Caco-2 (cell line): ENCODE measurements at regions not wholly inside any gene's neighbourhood (a gene's known extent, or its start where the extent isn't known, plus 50 kb on each side); places are given as distances from the start of the nearest gene placed in this dataset.

Source experiments
- BruUV-seq: library from RNA; stranded (reverse); fragments of 400-500 nt; replicated peaks from 2 replicates; lab custom pipeline; 2021; lab: Mats Ljungman, UMichigan
- CTCF ChIA-PET: fragments of 300-600 bp; sonication (Branson Sonifier 250); formaldehyde crosslinking; loops from one replicate; lab custom pipeline; 2022; ENCODE audit warnings: antibody characterized with exemption; lab: Charles Lee
- POLR2A ChIA-PET: fragments of 300-600 bp; sonication (Branson Sonifier 250); formaldehyde crosslinking; loops from one replicate; lab custom pipeline; 2022; ENCODE audit warnings: antibody characterized with exemption; lab: Charles Lee
- DNase-seq, 2 experiments: peaks; one replicate each; pipeline versions ENCODE4 v3.0.0 to v3.0.0-alpha.2; 2020 to 2022
- H3K27me3 ChIP-seq: replicated peaks from 2 replicates; pipeline ENCODE4 v1.6.0; 2011; ENCODE audit warnings: low read length; ENCODE audit not compliant: control insufficient read depth, insufficient read depth
- H3K36me3 ChIP-seq: 2 replicates; pipeline ENCODE4 v1.5.1; 2011; ENCODE audit warnings: low read length; ENCODE audit not compliant: control insufficient read depth, insufficient read depth
- H3K4me1 ChIP-seq: fragments of 250-450 bp; sonication (Bioruptor Pico); 2 replicates; pipeline ENCODE4 v1.5.1; 2020; ENCODE audit warnings: mild to moderate bottlenecking
- H3K4me3 ChIP-seq: 2 replicates; pipeline ENCODE4 v1.5.1; 2011; ENCODE audit warnings: low read depth, mild to moderate bottlenecking, control low read depth, low read length
- H3K9me3 ChIP-seq: fragments of 250-450 bp; sonication (Bioruptor Pico); 2 replicates; pipeline ENCODE4 v1.5.1; 2020; ENCODE audit warnings: mild to moderate bottlenecking, moderate library complexity
- H3K27ac Mint-ChIP-seq: one replicate; pipeline ENCODE4 v1.8.0; 2022; ENCODE audit warnings: mixed read lengths; ENCODE audit not compliant: unreplicated experiment
- H3K27me3 Mint-ChIP-seq: one replicate; pipeline ENCODE4 v1.8.0; 2022; ENCODE audit warnings: mixed read lengths; ENCODE audit not compliant: insufficient read depth, unreplicated experiment
- H3K36me3 Mint-ChIP-seq: one replicate; pipeline ENCODE4 v1.8.0; 2022; ENCODE audit warnings: mild to moderate bottlenecking, mixed read lengths; ENCODE audit not compliant: insufficient read depth, unreplicated experiment
- H3K4me1 Mint-ChIP-seq: one replicate; pipeline ENCODE4 v1.8.0; 2022; ENCODE audit warnings: low read depth, mixed read lengths; ENCODE audit not compliant: unreplicated experiment
- H3K4me3 Mint-ChIP-seq: one replicate; pipeline ENCODE4 v1.8.0; 2022; ENCODE audit warnings: mild to moderate bottlenecking, moderate library complexity, mixed read lengths; ENCODE audit not compliant: unreplicated experiment
- H3K9me3 Mint-ChIP-seq: one replicate; pipeline ENCODE4 v1.8.0; 2022; ENCODE audit warnings: mixed read lengths; ENCODE audit not compliant: unreplicated experiment
- CTCF ChIP-seq, 2 experiments: fragments of 200-600 bp in 1 of 2; IDR thresholded peaks; 1 replicate in 1 of 2; 2 replicates in 1 of 2; pipeline versions ENCODE4 v1.5.1 to v1.8.0; 2011 to 2022; ENCODE audit warnings: antibody characterized with exemption in 1 of 2, control low read depth in 1 of 2, inconsistent platforms in 1 of 2, low read depth in 1 of 2, low read length in 1 of 2, mild to moderate bottlenecking in 1 of 2, moderate library complexity in 1 of 2; ENCODE audit not compliant: insufficient read depth in 1 of 2, severe bottlenecking in 1 of 2, unreplicated experiment in 1 of 2
- intact Hi-C: fragments of 100-400 bp; cut with micrococcal nuclease; formaldehyde crosslinking; loops from one replicate; pipeline ENCODE4 v1.10.0; 2022; ENCODE audit not compliant: unreplicated experiment

DNA sequence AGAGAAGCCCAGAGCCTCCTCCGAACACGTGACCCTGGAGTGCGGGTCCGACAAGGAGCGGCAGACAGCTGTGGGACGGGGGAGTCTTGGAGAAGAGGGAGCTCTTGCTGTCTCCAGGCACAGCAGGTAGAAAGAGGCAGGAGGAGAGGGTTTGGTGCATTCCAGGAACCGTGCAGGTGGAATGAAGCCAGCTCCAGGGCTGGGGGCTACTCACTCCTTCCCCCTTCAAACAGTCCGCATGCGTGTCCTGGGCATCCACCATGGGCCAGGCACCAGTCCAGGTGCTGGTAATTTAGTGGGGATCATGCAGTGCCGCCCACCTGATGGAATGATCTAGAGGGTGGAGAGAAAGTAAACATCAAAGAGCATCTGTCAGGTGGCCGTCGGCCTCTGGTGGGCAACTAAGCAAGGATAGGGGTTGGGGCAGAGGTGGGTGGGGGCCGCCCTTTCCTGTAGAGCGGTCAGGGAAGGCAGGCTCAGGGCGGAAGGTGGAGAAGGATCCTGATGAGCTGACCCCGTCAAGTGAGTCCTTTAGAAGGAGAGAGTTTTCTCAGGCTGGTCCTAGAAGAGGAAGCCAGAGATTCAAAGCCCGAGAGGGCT is 850.0 kb downstream of the TBC1D22A start:
- no peaks in the 10 kb centered on the region for H3K36me3 ChIP-seq
- H3K9me3 Mint-ChIP-seq = no peaks in the 10 kb centered on the region
- H3K4me3 Mint-ChIP-seq = no peak overlapping the region
- H3K9me3 ChIP-seq = no peaks in the 10 kb centered on the region
- no TSS peak for BruUV-seq
- POLR2A ChIA-PET = no interaction called here
- no peak for DNase-seq
- TF ChIP-seq CTCF (IDR thresholded peaks at IDR 0.05; ENCODE audit: insufficient read depth in 1 of 2, low read depth in 1 of 2, low read length in 1 of 2, severe bottlenecking in 1 of 2, unreplicated experiment in 1 of 2) = no peak
- CTCF ChIA-PET = no interaction called here
- no peaks in the 10 kb centered on the region for H3K4me1 Mint-ChIP-seq
- peaks cover 10% of the 10 kb centered on the region for H3K27me3 Mint-ChIP-seq
- no peaks in the 10 kb centered on the region for H3K36me3 Mint-ChIP-seq
- no peak overlapping the region for H3K27ac Mint-ChIP-seq
- H3K27me3 ChIP-seq = no peaks in the 10 kb centered on the region
- H3K4me3 ChIP-seq = no peak overlapping the region
- intact Hi-C loops = no loop called here
- no peaks in the 10 kb centered on the region for H3K4me1 ChIP-seq

GRCh38 chr22:47610764-47611163 is 848.3 kb downstream of the TBC1D22A start:
- Histone ChIP-seq H3K4me3 (no peak overlapping the region), H3K36me3 (no peaks in the 10 kb centered on the region), H3K9me3 (no peaks in the 10 kb centered on the region), H3K4me1 (no peaks in the 10 kb centered on the region), H3K27me3 (no peaks in the 10 kb centered on the region)
- Mint-ChIP-seq H3K36me3 (no peaks in the 10 kb centered on the region), H3K4me1 (no peaks in the 10 kb centered on the region), H3K4me3 (no peak overlapping the region), H3K27ac (no peak overlapping the region), H3K27me3 (peaks cover 16% of the 10 kb centered on the region), H3K9me3 (no peaks in the 10 kb centered on the region)
- no peak for TF ChIP-seq CTCF (IDR thresholded peaks at IDR 0.05; ENCODE audit: insufficient read depth in 1 of 2, low read depth in 1 of 2, low read length in 1 of 2, severe bottlenecking in 1 of 2, unreplicated experiment in 1 of 2)
- no TSS peak for BruUV-seq
- POLR2A ChIA-PET = no interaction called here
- DNase-seq = no peak
- intact Hi-C loops = no loop called here
- CTCF ChIA-PET = interaction anchor here (0.6 kb wide), 1 partner anchor 1533 kb away, joined by 3 read pairs; no protein-coding TSS in a partner anchor

- intact Hi-C loops = no loop called here
- CTCF ChIA-PET = interaction anchor here (0.6 kb wide), 1 partner anchor 1532 kb away, joined by 3 read pairs; no protein-coding TSS in a partner anchor
- no peaks in the 10 kb centered on the region for H3K9me3 Mint-ChIP-seq
- Histone ChIP-seq H3K36me3 (no peaks in the 10 kb centered on the region), H3K4me3 (no peak overlapping the region), H3K4me1 (no peaks in the 10 kb centered on the region), H3K9me3 (no peaks in the 10 kb centered on the region), H3K27me3 (no peaks in the 10 kb centered on the region)
- no peak for DNase-seq
- no TSS peak for BruUV-seq
- no peak for TF ChIP-seq CTCF (IDR thresholded peaks at IDR 0.05; ENCODE audit: insufficient read depth in 1 of 2, low read depth in 1 of 2, low read length in 1 of 2, severe bottlenecking in 1 of 2, unreplicated experiment in 1 of 2)
- no peaks in the 10 kb centered on the region for H3K36me3 Mint-ChIP-seq
- H3K27me3 Mint-ChIP-seq = peaks cover 15% of the 10 kb centered on the region
- H3K4me3 Mint-ChIP-seq = no peak overlapping the region
- H3K27ac Mint-ChIP-seq = no peak overlapping the region
- H3K4me1 Mint-ChIP-seq = no peaks in the 10 kb centered on the region
- POLR2A ChIA-PET = no interaction called here
Measured at GRCh38 chr22:47610281-47610680, 847.8 kb downstream of the TBC1D22A start.
